ENCODE measurements at regions not wholly inside any gene's neighbourhood (a gene's known extent, or its start where the extent isn't known, plus 50 kb on each side); places are given as distances from the start of the nearest gene placed in this dataset.

DNA sequence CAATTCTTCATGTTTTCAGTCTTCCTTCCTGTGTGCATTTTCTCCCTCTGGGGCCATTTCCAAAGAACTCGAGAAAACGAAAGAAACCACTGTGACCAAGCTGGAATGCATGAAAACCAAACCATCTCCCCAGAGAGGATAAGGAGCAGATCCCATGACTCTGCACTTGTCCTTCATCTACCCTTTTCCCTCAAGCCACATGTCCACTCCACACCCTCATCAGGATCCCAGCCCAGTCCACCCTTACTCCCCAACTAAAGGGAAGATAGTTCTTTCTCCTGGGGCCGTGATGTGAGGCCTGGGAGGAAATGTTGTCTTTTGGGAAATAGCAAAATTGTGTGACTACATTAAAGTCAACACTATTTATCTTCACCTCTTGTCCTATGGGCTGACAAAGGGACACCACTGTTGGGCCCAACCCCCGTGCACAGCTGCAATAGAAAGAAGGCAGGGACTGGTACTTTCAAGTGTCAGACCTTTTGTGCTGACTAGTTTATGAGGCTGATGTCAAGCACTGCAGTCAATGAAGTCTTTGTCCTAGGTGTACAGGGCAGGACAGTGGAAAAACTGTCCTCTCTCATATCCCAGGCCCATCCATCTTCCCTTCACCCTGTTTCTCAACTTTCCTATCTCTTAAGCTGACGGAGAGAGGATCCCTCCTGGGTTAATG lies 487.1 kb upstream of the NR2F2 start:
- TF ChIP-seq, protein P1, sequence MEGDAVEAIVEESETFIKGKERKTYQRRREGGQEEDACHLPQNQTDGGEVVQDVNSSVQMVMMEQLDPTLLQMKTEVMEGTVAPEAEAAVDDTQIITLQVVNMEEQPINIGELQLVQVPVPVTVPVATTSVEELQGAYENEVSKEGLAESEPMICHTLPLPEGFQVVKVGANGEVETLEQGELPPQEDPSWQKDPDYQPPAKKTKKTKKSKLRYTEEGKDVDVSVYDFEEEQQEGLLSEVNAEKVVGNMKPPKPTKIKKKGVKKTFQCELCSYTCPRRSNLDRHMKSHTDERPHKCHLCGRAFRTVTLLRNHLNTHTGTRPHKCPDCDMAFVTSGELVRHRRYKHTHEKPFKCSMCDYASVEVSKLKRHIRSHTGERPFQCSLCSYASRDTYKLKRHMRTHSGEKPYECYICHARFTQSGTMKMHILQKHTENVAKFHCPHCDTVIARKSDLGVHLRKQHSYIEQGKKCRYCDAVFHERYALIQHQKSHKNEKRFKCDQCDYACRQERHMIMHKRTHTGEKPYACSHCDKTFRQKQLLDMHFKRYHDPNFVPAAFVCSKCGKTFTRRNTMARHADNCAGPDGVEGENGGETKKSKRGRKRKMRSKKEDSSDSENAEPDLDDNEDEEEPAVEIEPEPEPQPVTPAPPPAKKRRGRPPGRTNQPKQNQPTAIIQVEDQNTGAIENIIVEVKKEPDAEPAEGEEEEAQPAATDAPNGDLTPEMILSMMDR (conservative IDR thresholded peaks at IDR 0.05; ENCODE audit: low read depth, low read length), result no peak
- TF ChIP-seq EZH2 (IDR thresholded peaks at IDR 0.05; ENCODE audit: borderline replicate concordance, low read depth, low read length, poor library complexity, severe bottlenecking), result no peak
